T-cell (primary cell): ENCODE measurements at regions not wholly inside any gene's neighbourhood (a gene's known extent, or its start where the extent isn't known, plus 50 kb on each side); places are given as distances from the start of the nearest gene placed in this dataset.

Experiments
- ATAC-seq, 4 experiments: fragments of 200-7000 bp in 3 of 4; fragments of 150-1000 bp in 1 of 4; cut with Tn5 transposase; replicated peaks in 1 of 4; 1 replicate in 3 of 4; 2 replicates in 1 of 4; pipeline ENCODE4 v1.10.0; 2021; ENCODE audit warnings: moderate library complexity in 3 of 4, mild to moderate bottlenecking in 2 of 4, moderate number of reproducible peaks in 1 of 4
- CTCF ChIA-PET, 2 donors: fragments of 300-600 bp; sonication (Branson Sonifier 250); formaldehyde crosslinking; loops; one replicate each; lab custom pipeline; 2022; ENCODE audit warnings: antibody characterized with exemption in 2 of 2; lab: Charles Lee
- POLR2A ChIA-PET, 2 donors: fragments of 300-600 bp; sonication (Branson Sonifier 250); formaldehyde crosslinking; loops; one replicate each; lab custom pipeline; 2022; ENCODE audit warnings: antibody characterized with exemption in 2 of 2; lab: Charles Lee
- DNase-seq, 35 experiments: peaks; one replicate each; pipeline versions ENCODE4 v3.0.0 to v3.0.0-alpha.2; 2013 to 2023
- H3K27ac ChIP-seq: one replicate; pipeline ENCODE4 v1.5.1; 2013; ENCODE audit warnings: low read length
- H3K27me3 ChIP-seq, 2 experiments: replicated peaks in 1 of 2; 1 replicate in 1 of 2; 2 replicates in 1 of 2; pipeline versions ENCODE4 v1.6.1 to v1.7.0; 2013; ENCODE audit warnings: low read length in 1 of 2, mixed read lengths in 1 of 2; ENCODE audit not compliant: control insufficient read depth in 2 of 2, insufficient read depth in 2 of 2; ENCODE audit errors: extremely low read depth in 1 of 2
- H3K36me3 ChIP-seq, 2 donors: 1 replicate in 1 of 2; 2 replicates in 1 of 2; pipeline versions ENCODE4 v1.6.1 to v1.7.0; 2013; ENCODE audit warnings: low read length in 1 of 2; ENCODE audit not compliant: control insufficient read depth in 2 of 2, insufficient read depth in 1 of 2; ENCODE audit errors: extremely low read depth in 1 of 2
- H3K4me1 ChIP-seq, 2 experiments: 1 replicate in 1 of 2; 2 replicates in 1 of 2; pipeline versions ENCODE4 v1.6.1 to v1.7.0; 2013; ENCODE audit warnings: low read length in 2 of 2, mixed read lengths in 1 of 2; ENCODE audit not compliant: insufficient read depth in 2 of 2, control insufficient read depth in 1 of 2; ENCODE audit errors: extremely low read depth in 1 of 2
- H3K4me3 ChIP-seq, 2 donors: 1 replicate in 1 of 2; 2 replicates in 1 of 2; pipeline versions ENCODE4 v1.5.1 to v1.7.0; 2013; ENCODE audit warnings: mild to moderate bottlenecking in 2 of 2, low read length in 1 of 2, moderate library complexity in 1 of 2; ENCODE audit not compliant: control insufficient read depth in 1 of 2; ENCODE audit errors: extremely low read depth in 1 of 2
- H3K9me3 ChIP-seq: 2 replicates; pipeline ENCODE4 v1.7.0; 2013
- H3K27ac Mint-ChIP-seq, 2 donors: one replicate each; pipeline ENCODE4 v1.8.0; 2020 to 2021; ENCODE audit warnings: mild to moderate bottlenecking in 2 of 2, mixed read lengths in 2 of 2
- H3K27me3 Mint-ChIP-seq, 2 donors: one replicate each; pipeline ENCODE4 v1.8.0; 2021 to 2022; ENCODE audit warnings: mixed read lengths in 2 of 2
- H3K36me3 Mint-ChIP-seq: one replicate; pipeline ENCODE4 v1.8.0; 2021; ENCODE audit warnings: mixed read lengths
- H3K4me1 Mint-ChIP-seq, 3 donors: one replicate each; pipeline ENCODE4 v1.8.0; 2020 to 2022; ENCODE audit warnings: mixed read lengths in 3 of 3, mild to moderate bottlenecking in 1 of 3
- H3K4me3 Mint-ChIP-seq, 3 donors: one replicate each; pipeline ENCODE4 v1.8.0; 2020 to 2022; ENCODE audit warnings: mild to moderate bottlenecking in 3 of 3, mixed read lengths in 3 of 3, moderate library complexity in 3 of 3
- H3K9me3 Mint-ChIP-seq, 3 donors: one replicate each; pipeline ENCODE4 v1.8.0; 2020 to 2022; ENCODE audit warnings: mixed read lengths in 3 of 3
- WGBS: methylation state at CpG from one replicate; pipeline ENCODE4 v1.1.5; 2013; ENCODE audit warnings: missing lambda C conversion rate; ENCODE audit not compliant: insufficient coverage; 5-methylcytosine and 5-hydroxymethylcytosine counted together

DNA sequence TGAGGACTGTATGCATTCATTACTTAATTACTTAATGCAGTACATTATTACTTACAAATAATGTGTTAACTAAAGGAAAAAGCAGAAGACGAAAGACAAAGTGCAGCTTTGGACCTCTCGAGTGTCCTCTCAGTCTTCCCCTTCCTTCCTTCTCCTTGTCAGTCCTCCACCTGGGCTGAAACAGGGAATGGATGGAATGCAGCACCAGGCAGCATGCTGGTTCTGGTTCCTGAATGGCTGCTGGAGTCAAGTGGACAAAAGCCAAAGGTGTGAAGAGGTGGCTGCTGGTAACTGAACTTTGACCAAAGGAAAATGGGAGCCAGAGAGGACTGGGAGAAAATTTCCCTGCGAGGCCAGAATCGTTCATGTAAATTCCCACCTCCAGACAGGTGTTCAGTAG, 179.5 kb downstream of the GPAM start:
- Histone ChIP-seq H3K4me1 (no peaks in the 10 kb centered on the region), H3K9me3 (no peaks in the 10 kb centered on the region), H3K36me3 (no peaks in the 10 kb centered on the region), H3K27me3 (peaks cover 0 to 3% of the 10 kb centered on the region in 2 experiments), H3K4me3 (no peak overlapping the region), H3K27ac (no peak overlapping the region)
- ChIA-PET POLR2A (interaction anchor here in 1 of 2 donors (0.6 kb wide), 1 partner anchor 34 kb away, joined by 3 read pairs; no protein-coding TSS in a partner anchor), CTCF (no interaction called here)
- Mint-ChIP-seq H3K4me1 (no peaks in the 10 kb centered on the region), H3K27me3 (peaks cover 0 to 4% of the 10 kb centered on the region in 2 donors), H3K4me3 (no peak overlapping the region), H3K27ac (no peak overlapping the region), H3K36me3 (no peaks in the 10 kb centered on the region), H3K9me3 (no peaks in the 10 kb centered on the region)
- no peak for ATAC-seq
- 83% methylated on average over 1 of the region's 4 CpGs for WGBS
- DNase-seq: no peak

DNA sequence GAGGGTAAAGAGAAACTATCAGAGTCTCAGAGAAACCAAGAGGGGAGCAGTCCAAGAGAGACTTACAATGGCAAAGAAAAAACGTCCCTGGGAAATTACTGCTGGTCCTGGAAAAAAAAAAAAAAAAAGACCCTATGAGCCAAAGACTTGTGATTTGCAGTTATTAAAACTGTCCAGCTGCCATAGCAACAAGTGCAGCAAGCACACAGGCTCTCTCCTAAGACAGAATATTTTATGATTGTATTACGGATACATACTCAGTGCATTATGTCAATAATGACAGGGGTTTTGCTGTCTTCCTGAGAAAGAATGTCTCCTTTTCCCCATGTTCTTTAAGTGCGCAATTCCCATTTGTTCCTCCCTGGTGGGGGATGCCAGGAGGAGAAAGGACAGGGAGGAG, 178.5 kb downstream of the GPAM start:
- ATAC-seq: no peak
- no peak overlapping the region for H3K27ac Mint-ChIP-seq
- Histone ChIP-seq H3K9me3 (no peaks in the 10 kb centered on the region), H3K27ac (no peak overlapping the region), H3K4me3 (no peak overlapping the region), H3K36me3 (no peaks in the 10 kb centered on the region), H3K27me3 (no peaks in the 10 kb centered on the region), H3K4me1 (no peaks in the 10 kb centered on the region)
- H3K36me3 Mint-ChIP-seq: no peaks in the 10 kb centered on the region
- no peak overlapping the region for H3K4me3 Mint-ChIP-seq
- 33% methylated on average over 1 of the region's 3 CpGs for WGBS
- ChIA-PET CTCF (no interaction called here), POLR2A (no interaction called here)
- no peaks in the 10 kb centered on the region for H3K9me3 Mint-ChIP-seq
- no peaks in the 10 kb centered on the region for H3K27me3 Mint-ChIP-seq
- no peaks in the 10 kb centered on the region for H3K4me1 Mint-ChIP-seq
- DNase-seq: no peak

DNA sequence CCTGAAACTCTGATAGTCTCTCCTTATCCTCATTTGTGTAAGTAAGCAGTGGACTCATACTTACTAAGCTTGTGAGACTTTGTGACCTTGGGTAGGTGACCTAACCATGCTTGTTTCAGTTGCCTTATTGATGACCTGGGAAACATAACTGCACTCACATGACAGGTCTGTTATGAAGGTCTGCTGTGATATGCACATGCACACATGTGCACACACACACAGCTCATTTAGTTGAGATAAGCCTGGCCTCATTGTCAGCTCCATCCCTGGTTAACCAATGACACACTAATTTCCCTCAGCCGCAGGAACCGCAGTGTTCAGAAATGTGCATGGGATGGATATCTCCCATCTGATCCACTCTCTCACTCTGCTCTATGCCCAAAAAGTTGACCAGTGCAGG, 177.2 kb downstream of the GPAM start:
- 100% methylated on average over 2 of the region's 2 CpGs for WGBS
- Mint-ChIP-seq H3K27ac (no peak overlapping the region), H3K4me3 (no peak overlapping the region), H3K27me3 (no peaks in the 10 kb centered on the region), H3K9me3 (no peaks in the 10 kb centered on the region), H3K4me1 (no peaks in the 10 kb centered on the region), H3K36me3 (no peaks in the 10 kb centered on the region)
- ChIA-PET POLR2A (no interaction called here), CTCF (no interaction called here)
- DNase-seq (no peak), ATAC-seq (no peak)
- no peaks in the 10 kb centered on the region for H3K9me3 ChIP-seq
- no peaks in the 10 kb centered on the region for H3K36me3 ChIP-seq
- no peaks in the 10 kb centered on the region for H3K4me1 ChIP-seq
- H3K4me3 ChIP-seq: no peak overlapping the region
- no peaks in the 10 kb centered on the region for H3K27me3 ChIP-seq
- no peak overlapping the region for H3K27ac ChIP-seq

DNA sequence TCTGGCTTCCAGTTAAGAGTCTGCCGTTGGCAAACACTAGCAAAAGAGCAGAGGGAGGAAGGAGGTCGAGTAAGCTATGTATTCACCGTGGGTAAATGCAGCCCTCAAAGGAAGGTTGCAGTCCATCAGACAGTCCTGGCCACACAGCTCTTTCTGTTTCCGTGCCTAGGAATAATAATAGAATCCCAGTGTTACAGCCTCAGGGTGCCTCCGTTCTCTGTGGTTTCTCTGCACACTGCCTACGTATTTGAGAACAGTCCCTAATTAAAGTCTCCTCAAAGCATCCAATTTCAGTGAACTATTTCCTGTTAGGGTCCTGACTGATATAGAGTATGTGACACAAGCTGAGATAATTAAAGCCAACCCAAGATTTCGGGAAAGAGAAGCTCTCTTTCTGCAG, 176.7 kb downstream of the GPAM start:
- no peak overlapping the region for H3K4me3 Mint-ChIP-seq
- H3K36me3 ChIP-seq: no peaks in the 10 kb centered on the region
- WGBS: 61% methylated on average over 4 of the region's 7 CpGs
- no peaks in the 10 kb centered on the region for H3K9me3 Mint-ChIP-seq
- no peaks in the 10 kb centered on the region for H3K9me3 ChIP-seq
- no peaks in the 10 kb centered on the region for H3K4me1 Mint-ChIP-seq
- H3K27ac ChIP-seq: no peak overlapping the region
- DNase-seq: no peak
- no peak for ATAC-seq
- no peak overlapping the region for H3K27ac Mint-ChIP-seq
- ChIA-PET CTCF (no interaction called here), POLR2A (no interaction called here)
- H3K36me3 Mint-ChIP-seq: no peaks in the 10 kb centered on the region
- H3K4me3 ChIP-seq: no peak overlapping the region
- peaks cover 0 to 3% of the 10 kb centered on the region in 2 donors for H3K27me3 Mint-ChIP-seq
- H3K27me3 ChIP-seq: no peaks in the 10 kb centered on the region
- no peaks in the 10 kb centered on the region for H3K4me1 ChIP-seq

DNA sequence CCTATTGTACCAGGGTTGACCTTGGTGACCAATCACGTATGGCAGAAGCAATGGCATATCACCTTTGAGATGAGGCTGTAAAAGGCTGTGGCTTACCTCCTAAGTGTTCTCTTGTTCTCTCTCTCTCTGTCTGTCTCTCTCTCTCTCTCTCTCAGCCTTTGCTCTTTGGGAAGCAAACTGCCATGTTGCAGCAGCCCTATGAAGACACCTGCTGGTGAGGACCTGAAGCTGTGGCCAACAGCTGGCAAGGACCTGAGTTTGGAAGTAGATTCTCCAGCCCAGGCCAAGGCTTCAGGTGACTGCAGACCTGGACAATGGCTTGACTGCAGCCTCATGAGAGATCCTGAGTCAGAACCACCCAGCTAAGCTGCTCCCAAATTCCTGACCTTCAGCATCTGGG, 161.4 kb downstream of the GPAM start:
- no peak overlapping the region for H3K4me3 Mint-ChIP-seq
- H3K27ac Mint-ChIP-seq: no peak overlapping the region
- Histone ChIP-seq H3K4me1 (no peaks in the 10 kb centered on the region), H3K27me3 (no peaks in the 10 kb centered on the region), H3K4me3 (no peak overlapping the region), H3K9me3 (no peaks in the 10 kb centered on the region), H3K36me3 (no peaks in the 10 kb centered on the region), H3K27ac (no peak overlapping the region)
- no peaks in the 10 kb centered on the region for H3K4me1 Mint-ChIP-seq
- ChIA-PET POLR2A (no interaction called here), CTCF (no interaction called here)
- DNase-seq (no peak), ATAC-seq (no peak)
- WGBS: no CpG with 5 or more reads among the region's 1 CpG
- no peaks in the 10 kb centered on the region for H3K36me3 Mint-ChIP-seq
- peaks cover 2 to 5% (median 3%) of the 10 kb centered on the region in 3 donors for H3K9me3 Mint-ChIP-seq
- no peaks in the 10 kb centered on the region for H3K27me3 Mint-ChIP-seq

DNA sequence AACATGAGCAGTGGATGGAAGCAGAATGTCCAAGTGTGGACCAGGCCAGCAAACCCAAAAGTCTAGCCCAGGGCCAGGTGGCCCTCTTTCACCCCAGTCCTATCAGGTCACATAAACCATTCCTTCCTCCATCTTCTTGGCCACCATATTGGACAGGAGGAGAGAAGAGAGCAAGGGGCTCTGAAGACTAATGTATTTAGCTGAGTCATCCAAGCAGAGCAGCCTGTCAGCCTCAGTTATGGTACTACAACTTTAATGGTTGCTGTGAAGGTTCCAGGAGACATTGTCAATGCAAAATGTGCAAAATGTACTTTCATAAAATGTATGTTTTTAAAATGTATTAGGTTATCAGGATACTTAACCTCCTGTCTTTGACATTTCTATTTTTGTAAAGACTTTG, 159.5 kb downstream of the GPAM start:
- Histone ChIP-seq H3K4me3 (no peak overlapping the region), H3K36me3 (no peaks in the 10 kb centered on the region), H3K4me1 (no peaks in the 10 kb centered on the region), H3K27ac (no peak overlapping the region), H3K9me3 (no peaks in the 10 kb centered on the region), H3K27me3 (no peaks in the 10 kb centered on the region)
- ChIA-PET CTCF (no interaction called here), POLR2A (interaction anchor here in 1 of 2 donors (0.6 kb wide), 2 partner anchors 45 to 129 kb away, joined by 3 to 7 read pairs; no protein-coding TSS in a partner anchor)
- Mint-ChIP-seq H3K9me3 (peaks cover 0 to 5% (median 2%) of the 10 kb centered on the region in 3 donors), H3K27me3 (no peaks in the 10 kb centered on the region), H3K4me1 (no peaks in the 10 kb centered on the region), H3K36me3 (no peaks in the 10 kb centered on the region), H3K27ac (no peak overlapping the region), H3K4me3 (no peak overlapping the region)
- DNase-seq (no peak), ATAC-seq (no peak)

DNA sequence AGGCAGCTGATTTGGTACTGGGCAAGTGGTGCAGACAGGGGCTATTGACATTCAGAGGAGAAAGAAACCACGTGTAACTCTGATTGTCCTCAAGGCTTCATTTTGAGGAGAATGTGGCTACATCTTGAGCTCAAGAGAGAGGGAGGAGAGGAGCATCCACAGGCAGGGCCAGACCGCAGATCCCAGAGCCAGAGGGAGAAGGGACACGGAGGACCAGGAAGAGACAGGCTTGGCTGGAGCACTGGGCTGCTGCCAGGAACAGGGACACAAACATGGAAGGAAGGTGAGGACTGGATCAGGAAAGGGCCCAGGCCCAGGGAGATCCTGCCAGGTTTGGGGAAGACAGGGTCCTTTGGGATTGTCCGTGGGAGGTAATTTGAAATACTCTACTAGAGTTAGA, 158.3 kb downstream of the GPAM start:
- Mint-ChIP-seq H3K27me3 (no peaks in the 10 kb centered on the region), H3K4me1 (no peaks in the 10 kb centered on the region), H3K36me3 (no peaks in the 10 kb centered on the region), H3K4me3 (no peak overlapping the region), H3K27ac (no peak overlapping the region), H3K9me3 (peaks cover 0 to 10% (median 5%) of the 10 kb centered on the region in 3 donors)
- ChIA-PET POLR2A (no interaction called here), CTCF (no interaction called here)
- 78% methylated on average over 4 of the region's 4 CpGs for WGBS
- ATAC-seq (no peak), DNase-seq (no peak)
- Histone ChIP-seq H3K27ac (no peak overlapping the region), H3K9me3 (no peaks in the 10 kb centered on the region), H3K27me3 (no peaks in the 10 kb centered on the region), H3K4me1 (no peaks in the 10 kb centered on the region), H3K36me3 (no peaks in the 10 kb centered on the region), H3K4me3 (no peak overlapping the region)
